NCI-H82 treated with DMSO at 0.1 percent for 48 hours (cell line): ENCODE measurements at regions not wholly inside any gene's neighbourhood (a gene's known extent, or its start where the extent isn't known, plus 50 kb on each side); places are given as distances from the start of the nearest gene placed in this dataset.
A peak's percentile ranks its signal among the peaks of the same experiment; 100 is the strongest.

ENCODE experiments used
- DNase-seq: peaks from one replicate; lab custom pipeline; 2025; ENCODE audit not compliant: unreplicated experiment; lab: John Stamatoyannopoulos, UW

DNA sequence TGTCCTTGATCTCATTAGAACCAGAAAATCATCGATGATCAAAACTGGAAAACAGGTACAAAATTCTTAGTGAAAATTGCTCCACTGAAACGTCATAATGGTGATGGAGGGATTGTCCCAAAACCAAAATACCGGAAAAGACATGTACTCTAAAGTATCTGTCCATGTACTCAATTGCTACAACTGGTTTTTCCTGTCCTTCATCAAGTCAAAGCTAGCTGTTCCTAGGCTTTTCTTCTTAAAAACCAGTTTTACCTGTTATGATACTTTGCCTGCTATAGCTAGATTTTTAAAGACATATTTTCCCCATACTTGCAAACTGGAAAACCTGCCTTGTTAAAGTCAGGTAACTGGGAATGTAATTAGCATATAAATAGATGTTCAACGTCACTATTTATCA is 50.5 kb upstream of the LRRC1 start:
- no peak for DNase-seq

DNA sequence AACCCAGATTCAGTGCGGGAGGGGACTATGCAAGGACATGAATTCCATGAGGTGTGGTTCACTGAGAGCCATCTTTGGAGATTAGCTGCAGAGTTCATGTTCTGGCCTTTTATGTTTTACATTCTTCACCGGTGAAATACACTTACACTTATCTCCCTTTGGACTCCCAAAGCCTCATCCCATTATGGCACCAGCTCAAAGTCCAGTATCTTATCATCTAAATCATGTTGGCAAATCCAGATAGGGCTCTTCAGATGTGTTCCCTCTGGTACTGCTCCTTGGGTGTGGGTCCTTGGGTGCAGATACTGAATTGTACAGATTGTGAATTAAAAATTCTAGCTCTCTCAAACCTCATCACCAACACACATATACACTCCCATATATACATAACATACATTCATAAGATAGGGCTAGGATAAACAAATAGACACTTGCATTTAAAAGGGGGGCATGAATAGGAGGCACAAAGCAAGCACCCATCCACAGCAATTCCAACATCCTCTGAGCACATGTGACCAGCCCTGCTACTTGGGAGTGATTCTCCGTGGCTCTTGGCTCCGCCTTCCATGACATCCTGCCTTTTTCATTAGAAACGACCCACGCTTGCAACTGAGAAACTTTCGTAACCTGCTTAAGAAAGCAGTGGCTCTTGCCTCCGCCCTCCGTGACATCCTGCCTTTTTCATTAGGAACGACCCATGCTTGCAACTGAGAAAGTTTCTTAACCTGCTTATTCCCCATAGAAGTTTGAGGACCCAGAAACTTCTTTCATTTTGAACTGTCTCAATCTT is 53.6 kb upstream of the LRRC1 start:
- DNase-seq: no peak

DNA sequence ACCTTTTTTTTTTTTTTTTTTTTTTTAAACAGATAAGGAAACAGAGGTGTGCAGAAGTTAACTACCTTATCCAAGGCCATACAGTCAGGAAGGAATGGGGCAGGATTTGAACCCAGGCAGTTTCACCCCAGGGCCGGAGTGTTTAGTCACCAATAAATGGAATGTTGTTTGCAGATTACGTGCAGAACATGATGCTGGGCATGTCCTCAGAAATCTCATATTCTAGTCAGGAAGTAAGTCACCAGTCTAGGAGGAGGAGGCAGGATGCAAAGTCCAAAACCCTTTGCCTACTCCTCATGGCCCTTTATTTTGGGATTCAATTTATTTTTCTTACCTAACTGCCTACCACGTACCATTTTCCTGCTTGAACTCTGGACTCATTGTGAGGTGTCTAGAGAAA is 57.1 kb upstream of the LRRC1 start:
- DNase-seq: no peak

DNA sequence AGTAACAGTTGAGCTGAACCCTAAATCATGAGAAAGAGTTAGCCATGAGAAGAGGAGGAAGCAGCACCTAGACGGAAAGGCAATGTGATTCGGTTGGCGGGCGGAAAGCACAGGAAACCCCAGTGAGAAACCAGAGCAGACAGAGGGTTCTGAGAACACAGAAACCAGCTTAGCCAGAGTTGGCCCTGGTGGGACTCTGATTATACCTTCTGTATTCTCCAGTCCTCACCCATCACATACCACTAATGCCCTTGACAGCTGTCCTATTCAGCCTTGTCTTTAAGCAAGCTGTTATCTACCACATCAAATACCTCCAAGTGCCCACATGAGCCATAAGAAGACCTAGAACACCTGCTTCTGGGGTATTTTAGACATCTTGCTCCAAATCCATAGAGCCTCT is 58.9 kb upstream of the LRRC1 start:
- peak; percentile 96 for DNase-seq

DNA sequence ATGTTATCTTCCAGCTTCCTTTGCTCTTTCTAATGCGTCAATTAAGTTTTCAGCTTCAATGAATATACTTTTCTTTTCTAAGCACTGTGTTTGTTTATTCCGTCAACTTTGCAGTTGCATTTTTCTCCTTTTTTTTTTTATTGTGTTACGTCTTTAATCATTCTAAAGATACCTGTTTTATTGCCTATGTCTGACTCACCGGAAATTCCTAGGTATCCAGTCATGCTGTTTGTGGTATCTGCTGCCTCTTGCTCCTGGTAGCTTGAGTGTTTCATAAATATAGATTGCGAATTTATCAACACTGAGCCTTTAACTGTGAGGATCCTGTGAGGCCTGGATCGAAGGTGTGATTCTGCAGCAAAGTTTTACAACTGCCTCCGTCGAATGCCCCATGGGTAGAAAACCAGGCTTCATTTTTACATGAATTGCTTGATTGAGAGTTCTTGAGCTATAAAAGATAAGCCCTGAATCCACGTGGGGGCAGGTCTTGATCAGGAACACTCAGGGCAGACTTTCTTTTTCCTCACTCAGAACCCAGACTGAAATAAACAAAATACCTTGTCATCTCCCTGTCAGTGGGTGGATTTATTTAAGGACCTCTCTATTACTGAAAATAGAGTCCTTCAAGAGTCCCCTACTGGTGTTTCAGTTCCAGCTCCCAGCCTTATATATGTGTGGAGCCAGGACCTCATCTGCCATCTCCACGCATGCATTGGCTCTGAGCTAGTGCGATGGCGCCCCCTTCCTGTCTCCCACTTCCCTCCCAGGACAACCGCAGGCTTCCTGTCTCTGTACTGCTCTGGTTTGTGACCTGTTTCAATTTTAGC is 60.1 kb upstream of the LRRC1 start:
- DNase-seq: peak; percentile 54

DNA sequence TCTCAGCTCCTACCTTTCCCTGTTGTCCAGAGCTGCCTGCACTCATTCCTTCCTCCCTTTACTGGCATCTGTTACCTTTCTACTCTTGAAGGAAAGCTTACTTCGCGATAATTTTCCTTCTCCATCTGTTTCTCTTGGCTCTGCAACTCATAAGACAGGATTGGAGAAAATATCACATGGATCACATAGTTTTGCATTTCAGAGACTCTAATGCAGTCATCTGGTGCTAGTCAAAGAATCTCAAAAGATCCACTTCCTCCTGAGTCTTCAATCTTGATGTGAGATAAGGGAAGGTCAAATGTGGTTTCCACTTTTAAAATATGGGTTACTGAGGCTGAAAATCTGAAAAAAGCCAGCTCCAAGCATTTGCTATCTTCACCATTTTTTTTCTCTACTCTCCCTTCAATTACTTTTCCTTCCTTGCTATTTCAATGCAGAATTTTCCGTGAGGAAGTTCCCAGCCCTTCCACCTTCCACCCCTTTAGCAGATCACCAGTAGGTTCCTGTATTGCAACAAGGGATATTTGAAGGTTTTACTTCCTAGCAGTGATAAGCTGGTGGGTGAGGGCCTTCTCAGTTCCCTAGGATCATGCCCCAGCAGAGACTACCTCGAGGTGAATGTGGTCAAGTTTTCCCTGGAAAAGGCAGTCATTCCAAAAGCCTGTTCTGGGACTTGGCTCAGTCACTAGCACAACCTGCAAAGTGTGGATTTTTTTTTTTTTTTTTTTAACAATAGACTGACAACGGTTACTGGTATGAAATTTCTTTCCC is 62.8 kb upstream of the LRRC1 start:
- peak; percentile 18 for DNase-seq

DNA sequence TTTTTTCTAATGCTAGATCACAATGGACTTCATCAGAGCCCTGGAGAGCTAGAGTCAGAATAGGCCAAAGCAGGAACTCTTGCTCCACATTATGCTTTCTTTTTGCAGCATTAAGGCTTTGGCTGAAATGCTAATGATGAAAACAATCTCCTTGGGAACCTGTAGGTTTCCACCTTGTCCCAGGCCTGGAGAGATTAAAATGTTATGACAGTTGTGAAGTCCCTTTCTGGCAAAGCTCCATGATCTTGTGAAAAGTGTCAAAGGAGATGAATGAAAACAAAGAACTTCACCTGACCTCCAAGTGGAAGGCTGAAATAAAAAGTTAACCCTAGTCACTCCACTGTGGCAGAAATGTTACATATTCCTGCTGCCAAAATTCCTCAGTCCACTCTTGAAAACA is 64.0 kb upstream of the LRRC1 start:
- DNase-seq: no peak

DNA sequence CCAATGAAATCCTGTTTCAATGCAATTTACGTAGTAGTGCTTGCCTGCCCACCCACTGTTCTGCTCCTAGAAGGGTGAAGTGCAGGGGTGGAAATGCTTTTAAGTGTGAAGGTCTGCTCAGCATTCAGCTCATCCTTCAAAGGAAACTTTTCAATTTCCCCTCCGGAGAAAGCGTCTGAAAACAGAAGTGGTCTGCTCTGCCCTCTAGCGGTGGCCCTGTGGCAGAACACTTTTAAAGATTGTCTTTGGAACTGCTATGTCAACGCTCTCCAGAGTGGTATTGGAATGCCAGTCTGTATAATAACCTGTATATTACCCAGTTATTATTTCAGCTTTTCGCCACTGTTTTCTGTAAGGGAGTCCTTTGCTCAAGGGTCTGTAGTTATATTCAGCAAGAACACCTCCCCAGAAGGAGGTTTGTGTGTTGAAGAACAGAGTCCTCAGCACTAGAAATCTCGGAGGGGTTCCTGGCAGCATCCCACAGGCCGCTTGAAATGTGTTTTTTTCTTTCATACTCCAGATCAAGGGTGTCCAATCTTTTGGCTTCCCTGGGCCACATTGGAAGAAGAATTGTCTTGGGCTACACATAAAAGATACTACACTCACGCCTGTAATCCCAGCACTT is 63.1 kb upstream of the KLHL31 start:
- peak; percentile 22 for DNase-seq

DNA sequence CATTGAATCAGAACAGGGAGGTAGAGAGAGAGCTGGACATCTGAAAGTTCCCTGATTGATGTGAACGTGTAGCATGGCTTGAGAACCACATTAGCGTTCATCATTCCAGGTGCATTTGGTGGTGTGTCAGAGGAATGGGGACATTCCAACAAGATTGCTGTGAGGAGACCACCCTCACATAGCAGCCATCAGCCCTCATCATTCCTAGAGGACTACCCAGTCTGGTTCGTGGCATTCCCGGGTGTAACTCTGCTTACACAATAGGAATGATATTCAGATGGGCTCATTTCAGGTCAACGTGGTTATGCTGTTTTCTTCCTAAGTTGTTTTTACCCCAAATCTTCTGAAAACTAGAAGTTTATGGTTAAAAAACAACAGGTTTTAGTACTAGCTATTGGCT is 62.2 kb upstream of the KLHL31 start:
- no peak for DNase-seq

DNA sequence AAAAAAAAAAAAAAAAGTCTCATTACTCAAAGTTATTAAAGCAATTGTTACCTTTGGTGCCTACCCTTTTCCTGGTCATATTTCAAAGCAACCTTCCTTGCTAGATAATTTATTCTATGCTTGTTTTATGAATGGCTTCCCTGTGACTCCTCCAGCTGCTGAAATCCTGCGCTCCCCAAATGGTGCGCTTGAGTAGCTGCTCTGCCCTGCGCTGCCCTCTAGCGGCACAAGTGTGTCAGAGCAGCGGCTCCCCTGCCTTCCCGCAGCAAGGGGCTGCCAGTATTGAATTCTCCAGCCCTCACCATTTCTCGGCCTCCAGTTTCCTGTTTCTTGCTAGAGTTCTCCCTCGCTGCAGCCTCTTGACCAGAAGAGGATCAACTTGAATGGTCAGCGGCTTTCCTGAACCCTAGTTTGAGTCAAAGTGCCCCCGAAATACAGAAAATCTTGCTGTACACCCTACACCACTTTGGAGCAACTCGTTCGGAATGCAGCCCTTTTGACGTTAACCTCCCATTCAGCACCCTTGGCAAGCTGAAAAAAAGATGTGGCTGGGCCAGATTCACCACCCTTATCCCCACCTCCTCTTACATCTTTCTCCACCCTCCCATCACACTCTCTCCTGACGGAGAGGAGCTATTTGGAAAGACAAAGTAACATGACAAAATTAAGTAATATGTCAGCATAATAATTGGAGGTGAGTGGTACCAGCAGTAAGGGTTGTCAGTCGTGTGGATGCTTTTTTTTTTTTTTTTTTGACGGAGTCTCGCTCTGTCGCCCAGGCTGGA is 60.4 kb upstream of the KLHL31 start:
- peak; percentile 33 for DNase-seq

DNA sequence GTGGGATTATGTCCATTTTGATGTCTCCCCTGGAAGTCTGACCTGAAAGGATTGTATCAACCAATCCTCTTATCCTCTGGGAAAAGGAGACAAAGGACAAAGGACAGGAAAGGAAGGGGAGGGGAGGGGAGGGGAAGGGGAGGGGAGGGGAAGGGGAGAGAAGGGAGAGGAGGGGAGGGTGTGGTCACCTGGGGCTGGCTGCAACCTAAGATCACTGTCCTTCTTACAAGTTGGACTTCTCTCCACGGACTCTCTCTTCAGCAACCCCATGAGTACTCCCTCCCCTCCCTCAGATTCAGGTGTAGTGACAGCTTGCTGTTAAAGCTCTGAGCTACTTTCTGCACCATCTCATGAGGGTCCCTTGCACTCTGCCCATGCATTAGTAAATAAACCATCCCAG is 58.9 kb upstream of the KLHL31 start:
- no peak for DNase-seq

DNA sequence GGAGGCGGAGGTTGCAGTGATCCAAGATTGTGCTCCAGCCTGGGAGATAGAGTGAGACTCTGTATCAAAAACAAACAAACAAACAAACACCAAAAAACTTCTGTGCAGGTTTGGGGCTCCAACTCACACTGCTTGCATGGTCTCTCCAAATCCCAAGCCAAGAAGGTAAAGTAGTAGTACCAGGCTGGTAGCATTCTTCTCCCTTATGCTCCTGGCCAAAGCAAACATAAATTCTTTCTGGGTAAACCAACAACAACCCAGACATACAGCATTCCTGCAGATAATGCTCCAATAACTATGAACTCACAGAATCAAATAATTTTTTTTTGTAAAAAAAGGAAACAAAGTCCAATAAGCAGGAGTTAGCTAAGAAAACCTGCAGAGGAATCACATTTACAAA is 57.8 kb upstream of the KLHL31 start:
- no peak for DNase-seq

DNA sequence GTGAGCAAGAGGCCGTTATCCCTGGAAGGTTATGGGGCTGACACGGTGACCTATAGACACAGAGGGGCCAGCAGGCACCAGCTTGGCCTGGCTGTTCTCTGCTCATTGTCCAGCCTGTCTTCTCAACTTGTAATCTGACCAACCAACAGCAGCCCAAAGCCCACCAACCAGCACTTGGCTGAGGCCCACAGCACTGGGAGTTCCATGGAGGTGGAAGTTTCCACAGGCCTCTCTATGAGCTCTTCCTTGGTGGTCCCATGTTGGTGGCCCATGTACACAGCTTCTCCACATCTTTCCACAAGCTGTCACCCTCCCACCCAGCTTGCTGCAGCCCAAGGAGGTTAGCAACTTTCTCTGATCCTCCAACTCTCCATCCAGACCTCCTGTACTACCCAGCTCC is 56.2 kb upstream of the KLHL31 start:
- no peak for DNase-seq

DNA sequence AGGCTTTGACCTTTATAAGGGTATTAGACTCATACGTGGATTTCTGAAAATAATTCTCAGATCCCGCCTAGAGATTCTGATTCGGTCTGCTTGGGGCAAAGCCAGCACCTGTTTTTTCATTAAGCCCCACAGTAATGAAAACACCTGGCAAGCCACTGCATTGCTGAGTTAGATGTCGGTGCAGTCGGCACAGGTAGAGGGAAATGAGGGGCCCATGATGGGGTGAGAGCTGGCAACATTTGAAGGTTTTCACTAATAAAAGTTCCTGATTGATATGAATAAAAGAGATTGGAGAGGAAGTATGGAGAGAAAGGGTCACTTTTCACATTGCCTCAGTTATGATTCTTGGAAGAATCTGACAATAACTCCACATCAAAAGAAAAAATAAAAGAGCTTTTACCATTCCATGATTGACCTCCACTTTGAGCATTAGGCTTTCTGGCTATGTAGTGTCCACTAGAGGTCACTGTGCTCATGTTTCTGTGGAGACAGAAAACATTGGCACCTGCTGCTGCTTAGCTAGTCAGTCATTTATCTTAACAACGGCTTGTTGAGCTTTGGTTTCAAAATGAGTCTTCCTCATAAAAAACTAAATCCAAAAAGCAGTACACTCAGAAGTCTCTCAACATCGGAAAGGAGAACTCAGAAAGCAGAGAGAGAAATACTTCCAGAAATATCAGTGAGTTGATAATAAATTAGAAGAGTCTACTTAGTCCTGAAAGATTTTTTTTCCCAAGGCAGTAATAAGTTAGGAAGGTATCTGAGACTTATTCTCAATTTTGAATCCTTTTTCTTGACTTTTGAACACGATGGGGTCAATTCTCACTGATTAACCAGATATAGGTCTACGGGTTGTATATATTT is 53.3 kb upstream of the KLHL31 start:
- DNase-seq: peak; percentile 73

DNA sequence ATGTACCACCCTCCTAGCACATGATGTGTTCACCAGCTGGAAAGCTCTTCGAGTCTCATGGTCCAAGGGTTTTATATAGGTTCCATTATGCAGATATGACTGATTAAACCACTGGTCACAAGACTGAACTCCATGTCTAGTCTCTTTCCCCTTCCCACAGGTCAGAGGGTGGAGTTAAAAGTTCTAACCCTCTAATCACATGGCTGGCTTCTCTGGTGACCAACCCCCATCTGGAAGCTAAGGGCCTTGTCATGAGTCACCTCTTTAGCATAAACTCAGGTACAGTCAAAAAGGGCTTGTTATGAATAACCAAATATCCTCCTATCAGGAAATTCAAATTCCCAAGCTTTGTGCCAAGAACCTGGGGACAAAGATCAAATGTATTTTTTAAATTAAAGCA is 52.0 kb upstream of the KLHL31 start:
- no peak for DNase-seq

DNA sequence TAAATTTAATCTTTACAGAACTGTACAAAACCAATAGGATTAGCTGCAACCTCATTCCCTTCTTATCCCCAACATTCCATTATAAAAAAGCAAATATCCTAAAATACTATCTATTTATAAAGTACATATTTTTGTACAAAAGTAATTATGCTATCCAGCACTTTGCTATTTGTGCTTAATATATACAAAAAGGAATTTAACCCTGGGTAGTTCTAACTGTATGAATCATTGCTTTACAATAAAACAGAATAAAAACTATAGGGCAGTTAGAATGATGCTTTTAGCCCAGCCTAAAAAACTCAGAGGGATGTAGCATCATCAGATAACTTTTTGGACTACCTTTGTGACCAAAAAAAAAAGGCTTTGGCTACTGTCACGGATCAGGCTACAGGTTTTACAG is 49.9 kb upstream of the KLHL31 start:
- no peak for DNase-seq
